ENCODE measurements at regions not wholly inside any gene's neighbourhood (a gene's known extent, or its start where the extent isn't known, plus 50 kb on each side); places are given as distances from the start of the nearest gene placed in this dataset.

DNA sequence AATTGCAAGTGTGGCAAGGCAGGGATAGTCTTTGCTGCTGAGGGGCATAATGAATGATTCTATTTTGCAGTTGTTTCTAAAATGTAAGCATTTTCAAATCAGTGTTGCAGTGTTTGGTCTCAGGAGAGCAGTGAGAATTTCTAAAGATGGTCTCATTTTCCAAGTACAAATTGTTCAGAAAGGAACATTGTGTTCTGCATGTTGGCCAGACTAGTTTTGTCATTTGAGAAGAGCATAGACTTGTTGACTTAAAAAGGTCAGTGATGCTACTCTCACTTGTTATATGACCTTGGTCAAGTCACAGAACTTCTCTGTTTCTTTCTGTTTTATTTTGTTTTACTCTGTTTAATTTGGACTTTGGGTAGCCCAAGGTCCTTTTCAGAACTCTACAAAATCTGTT, 344.6 kb downstream of the OSTF1 start:
- TF ChIP-seq CTCF (conservative IDR thresholded peaks at IDR 0.05; ENCODE audit: low read length) (no peak), EZH2phosphoT487 (IDR thresholded peaks at IDR 0.05; ENCODE audit: borderline replicate concordance) (no peak)

All from Loucy (cell line).